Transverse colon (tissue), 4 donors: ENCODE measurements at regions not wholly inside any gene's neighbourhood (a gene's known extent, or its start where the extent isn't known, plus 50 kb on each side); places are given as distances from the start of the nearest gene placed in this dataset.
"Not testable (repeated sequence)": the region's sequence is repeated elsewhere in the genome, so short reads cannot be mapped to it uniquely, and the experiment has no call there.

Experiments
- DNase-seq: peaks from one replicate; pipeline ENCODE4 v3.0.0-alpha.2; 2019
- H3K27ac ChIP-seq, 4 donors: fragments of 200-600 bp; sonication (generic); 2 replicates each; pipeline ENCODE4 v1.5.1; 2016 to 2018; ENCODE audit warnings: inconsistent platforms in 4 of 4
- H3K27me3 ChIP-seq: fragments of 200-600 bp; sonication (generic); 2 replicates; pipeline ENCODE4 v1.5.1; 2017; ENCODE audit warnings: inconsistent platforms
- H3K36me3 ChIP-seq, 4 donors: fragments of 200-600 bp; sonication (generic); 2 replicates each; pipeline ENCODE4 v1.5.1; 2017 to 2019; ENCODE audit warnings: inconsistent platforms in 4 of 4
- H3K4me1 ChIP-seq, 4 donors: fragments of 200-600 bp; sonication (generic); 2 replicates each; pipeline ENCODE4 v1.5.1; 2017 to 2020; ENCODE audit warnings: inconsistent platforms in 4 of 4
- H3K4me3 ChIP-seq, 4 donors: fragments of 200-600 bp; sonication (generic); 1 replicate in 1 of 4; 2 replicates in 3 of 4; pipeline versions ENCODE4 v1.5.1 to v1.6.1; 2017 to 2019; ENCODE audit warnings: inconsistent platforms in 4 of 4
- H3K9me3 ChIP-seq, 2 donors: fragments of 200-600 bp; sonication (generic); 2 replicates each; pipeline ENCODE4 v1.5.1; 2017 to 2019; ENCODE audit warnings: inconsistent platforms in 2 of 2
- CTCF ChIP-seq, 5 experiments: fragments of 200-600 bp in 3 of 5; fragments of 450-650 bp in 2 of 5; sonication (generic) in 3 of 5; IDR thresholded peaks; 1 replicate in 2 of 5; 2 replicates in 3 of 5; pipeline ENCODE4 v1.5.1; 2016 to 2017; ENCODE audit warnings: antibody characterized with exemption in 5 of 5, inconsistent platforms in 3 of 5, mild to moderate bottlenecking in 2 of 5, moderate library complexity in 1 of 5
- EP300 ChIP-seq: sonication (generic); formaldehyde crosslinking; IDR thresholded peaks from one replicate; pipeline ENCODE4 v1.6.1; 2017; ENCODE audit warnings: antibody characterized with exemption, low read depth
- POLR2A ChIP-seq: fragments of 450-650 bp; IDR thresholded peaks from one replicate; pipeline ENCODE4 v1.6.1; 2016; ENCODE audit warnings: antibody characterized with exemption, mild to moderate bottlenecking, moderate library complexity
- POLR2AphosphoS5 ChIP-seq, 3 donors: sonication (generic); formaldehyde crosslinking; IDR thresholded peaks; one replicate each; pipeline ENCODE4 v1.6.1; 2016; ENCODE audit warnings: antibody characterized with exemption in 3 of 3
- WGBS, 2 donors: methylation state at CpG; one replicate each; pipeline ENCODE4 v1.1.5; 2018; ENCODE audit warnings: low coverage in 1 of 2; 5-methylcytosine and 5-hydroxymethylcytosine counted together
- in situ Hi-C, 4 donors: fragments of 200-750 bp; cut with MboI; loops; one replicate each; pipeline versions ENCODE4 v1.15.0 to v1.15.1; 2017; ENCODE audit warnings: low sequenced_read_pairs in 3 of 4, low pct_ligation_motif_present in 1 of 4, low pct_unique_long_range_greater_than_20kb in 1 of 4
- intact Hi-C: fragments of 100-400 bp; cut with DNase I; formaldehyde crosslinking; loops from one replicate; pipeline ENCODE4 v1.15.1; 2023; ENCODE audit warnings: low total_unique reads

- no peaks in the 10 kb centered on the region for H3K4me1 ChIP-seq
- TF ChIP-seq POLR2A (no peak), CTCF (IDR thresholded peaks at IDR 0.05) (no peak), EP300 (no peak), POLR2AphosphoS5 (IDR thresholded peaks at IDR 0.05) (no peak)
- H3K27me3 ChIP-seq = no peaks in the 10 kb centered on the region
- H3K36me3 ChIP-seq = no peaks in the 10 kb centered on the region
- H3K9me3 ChIP-seq = no peaks in the 10 kb centered on the region
- in situ Hi-C loops (no loop called here), intact Hi-C loops (no loop called here)
- no peak overlapping the region for H3K4me3 ChIP-seq
- 30 to 57% methylated on average over 2 to 5 of the region's 5 CpGs for WGBS, 2 donors
- DNase-seq = no peak
- no peak overlapping the region for H3K27ac ChIP-seq
Measured at GRCh38 chr20:43830883-43831282, 83.8 kb upstream of the TOX2 start.

GRCh38 chr20:43829951-43830690 lies 84.5 kb upstream of the TOX2 start:
- Histone ChIP-seq H3K27me3 (no peaks in the 10 kb centered on the region), H3K4me3 (no peak overlapping the region), H3K27ac (no peak overlapping the region), H3K9me3 (no peaks in the 10 kb centered on the region), H3K4me1 (no peaks in the 10 kb centered on the region), H3K36me3 (no peaks in the 10 kb centered on the region)
- DNase-seq = no peak
- intact Hi-C loops = no loop called here
- TF ChIP-seq POLR2AphosphoS5 (IDR thresholded peaks at IDR 0.05) (no peak), CTCF (IDR thresholded peaks at IDR 0.05) (no peak), POLR2A (no peak), EP300 (no peak)
- in situ Hi-C loops = no loop called here
- 75% methylated on average over 6 of the region's 6 CpGs; no CpG with 5 or more reads in 1 of the 2 donors for WGBS, 2 donors

GRCh38 chr20:43827940-43828562 lies 86.6 kb upstream of the TOX2 start:
- 68 to 72% methylated on average over 5 of the region's 5 CpGs for WGBS, 2 donors
- intact Hi-C loops (no loop called here), in situ Hi-C loops (no loop called here)
- no peak overlapping the region for H3K4me3 ChIP-seq
- no peak for DNase-seq
- no peak overlapping the region for H3K27ac ChIP-seq
- no peaks in the 10 kb centered on the region for H3K4me1 ChIP-seq
- no peaks in the 10 kb centered on the region for H3K27me3 ChIP-seq
- H3K36me3 ChIP-seq = no peaks in the 10 kb centered on the region
- no peak for TF ChIP-seq POLR2AphosphoS5 (IDR thresholded peaks at IDR 0.05)
- TF ChIP-seq EP300 = no peak
- no peak for TF ChIP-seq CTCF (IDR thresholded peaks at IDR 0.05)
- no peak for TF ChIP-seq POLR2A
- no peaks in the 10 kb centered on the region for H3K9me3 ChIP-seq

- DNase-seq, intact Hi-C loops, in situ Hi-C loops, H3K4me3 ChIP-seq, H3K36me3 ChIP-seq, H3K27ac ChIP-seq, H3K27me3 ChIP-seq, H3K9me3 ChIP-seq, H3K4me1 ChIP-seq: not testable (repeated sequence)
- 75 to 92% methylated on average over 2 to 5 of the region's 5 CpGs for WGBS, 2 donors
Measured at GRCh38 chr20:43826943-43827342, 87.7 kb upstream of the TOX2 start.
